Aorta (tissue), 5 donors: ENCODE measurements at regions not wholly inside any gene's neighbourhood (a gene's known extent, or its start where the extent isn't known, plus 50 kb on each side); places are given as distances from the start of the nearest gene placed in this dataset.

Experiments
- ATAC-seq: fragments of 200-7000 bp; cut with Tn5 transposase; one replicate; pipeline ENCODE4 v1.9.1; 2022; ENCODE audit warnings: moderate library complexity; ENCODE audit not compliant: low FRiP score
- DNase-seq, 2 donors: peaks; one replicate each; pipeline ENCODE4 v3.0.0-alpha.2; 2020
- H3K27ac ChIP-seq, 2 donors: one replicate each; pipeline ENCODE4 v1.5.1; 2013; ENCODE audit warnings: low read length in 2 of 2, mild to moderate bottlenecking in 2 of 2, moderate library complexity in 2 of 2, control low read depth in 1 of 2, inconsistent platforms in 1 of 2, low read depth in 1 of 2
- H3K27me3 ChIP-seq, 2 donors: one replicate each; pipeline ENCODE4 v1.6.1; 2013; ENCODE audit warnings: control low read depth in 1 of 2, low read length in 1 of 2, mild to moderate bottlenecking in 1 of 2, moderate library complexity in 1 of 2; ENCODE audit not compliant: insufficient read depth in 2 of 2, control insufficient read depth in 1 of 2
- H3K36me3 ChIP-seq, 2 donors: one replicate each; pipeline ENCODE4 v1.6.1; 2013; ENCODE audit warnings: control low read depth in 1 of 2, low read length in 1 of 2, mild to moderate bottlenecking in 1 of 2; ENCODE audit not compliant: insufficient read depth in 2 of 2, control insufficient read depth in 1 of 2
- H3K4me1 ChIP-seq, 2 donors: one replicate each; pipeline ENCODE4 v1.6.1; 2013; ENCODE audit warnings: low read length in 2 of 2, control low read depth in 1 of 2, mild to moderate bottlenecking in 1 of 2, moderate library complexity in 1 of 2; ENCODE audit not compliant: insufficient read depth in 2 of 2, control insufficient read depth in 1 of 2
- H3K4me3 ChIP-seq, 2 donors: one replicate each; pipeline ENCODE4 v1.5.1; 2013; ENCODE audit warnings: low read length in 2 of 2, control low read depth in 1 of 2, mild to moderate bottlenecking in 1 of 2
- H3K9me3 ChIP-seq: one replicate; pipeline ENCODE4 v1.6.1; 2013; ENCODE audit warnings: mild to moderate bottlenecking, low read length; ENCODE audit not compliant: control insufficient read depth
- WGBS, 2 donors: extraction: QIAGEN DNeasy Blood & Tissue Kit; methylation state at CpG; one replicate each; pipeline ENCODE4 v1.1.7; 2013; 5-methylcytosine and 5-hydroxymethylcytosine counted together
- intact Hi-C, 2 donors: fragments of 100-400 bp; cut with DNase I; formaldehyde crosslinking; loops; one replicate each; pipeline versions ENCODE4 v1.14.2 to v1.15.0; 2022
- donor health status: healthy with polysubstance abuse.
- donor health status: Bipolar disorder and iron deficiency.
- donor health status: DM: no; HTN: no; CAD: no.
- donor health status: DM: no; HTN: no; CAD: no.
- donor health status: DM: yes; HTN: yes; CAD: no.

DNA sequence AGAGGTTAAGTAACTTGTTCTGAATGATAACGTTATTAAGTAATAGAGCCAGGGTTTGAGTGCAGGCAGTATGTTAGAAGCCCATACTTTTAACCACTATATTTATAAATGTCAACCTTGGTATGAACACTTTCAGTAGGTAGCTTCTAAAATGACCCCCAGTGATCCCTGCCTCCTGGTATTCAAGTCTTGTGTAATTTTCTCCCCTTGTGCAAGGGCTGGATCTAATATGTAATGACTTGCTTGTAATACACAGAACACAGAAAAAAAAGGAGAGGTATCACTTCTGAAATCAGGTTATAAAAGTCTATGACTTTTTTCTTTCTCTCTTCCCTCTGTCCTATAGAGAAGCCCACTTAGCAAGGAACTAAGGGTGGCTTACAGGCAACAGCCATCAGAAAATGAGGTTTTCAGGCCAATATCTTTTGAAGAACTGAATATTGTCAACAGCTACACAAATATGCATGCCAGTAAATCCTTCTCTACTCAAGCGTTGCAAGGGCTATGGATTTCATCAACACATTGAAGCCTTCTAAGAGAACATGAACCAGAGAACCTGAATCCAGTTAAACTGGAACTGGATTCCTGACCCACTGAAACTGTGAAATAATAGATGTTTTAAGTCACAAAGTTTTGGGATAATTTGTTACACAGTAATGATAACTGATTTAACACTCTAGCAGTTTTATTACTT lies 712.3 kb downstream of the METTL15 start:
- no peaks in the 10 kb centered on the region for H3K9me3 ChIP-seq
- 67 to 76% methylated on average over 2 of the region's 2 CpGs for WGBS, 2 donors

DNA sequence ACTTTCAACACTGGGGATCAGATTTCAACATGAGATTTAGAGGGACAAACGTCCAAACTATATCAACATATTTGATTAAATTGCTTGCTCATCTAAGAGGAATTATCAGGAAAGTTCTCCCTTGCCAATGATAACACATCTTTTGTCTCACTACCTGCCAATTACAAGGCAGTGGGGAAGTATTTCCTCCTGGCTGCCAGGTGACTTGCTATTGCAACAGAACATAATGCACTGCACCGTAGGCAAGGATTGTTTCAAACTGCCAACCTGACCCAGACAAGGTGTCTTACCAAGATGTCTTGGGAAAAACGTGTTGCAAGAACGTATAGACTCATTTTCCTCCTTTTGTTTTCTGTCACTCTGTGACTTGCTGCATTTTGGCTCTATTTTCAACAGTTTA lies 711.6 kb downstream of the METTL15 start:
- no peaks in the 10 kb centered on the region for H3K9me3 ChIP-seq
- no peak overlapping the region for H3K27ac ChIP-seq
- no peaks in the 10 kb centered on the region for H3K4me1 ChIP-seq
- intact Hi-C loops: no loop called here
- ATAC-seq (no peak), DNase-seq (no peak)
- H3K4me3 ChIP-seq: no peak overlapping the region
- WGBS, 2 donors: 64 to 73% methylated on average over 4 of the region's 4 CpGs
- no peaks in the 10 kb centered on the region for H3K36me3 ChIP-seq
- H3K27me3 ChIP-seq: no peaks in the 10 kb centered on the region

More for the DNA sequence above, 712.3 kb downstream of the METTL15 start:
- no peaks in the 10 kb centered on the region for H3K4me1 ChIP-seq
- no peak overlapping the region for H3K27ac ChIP-seq
- no peak overlapping the region for H3K4me3 ChIP-seq
- H3K27me3 ChIP-seq: no peaks in the 10 kb centered on the region
- intact Hi-C loops: no loop called here
- ATAC-seq (no peak), DNase-seq (no peak)
- H3K36me3 ChIP-seq: no peaks in the 10 kb centered on the region

DNA sequence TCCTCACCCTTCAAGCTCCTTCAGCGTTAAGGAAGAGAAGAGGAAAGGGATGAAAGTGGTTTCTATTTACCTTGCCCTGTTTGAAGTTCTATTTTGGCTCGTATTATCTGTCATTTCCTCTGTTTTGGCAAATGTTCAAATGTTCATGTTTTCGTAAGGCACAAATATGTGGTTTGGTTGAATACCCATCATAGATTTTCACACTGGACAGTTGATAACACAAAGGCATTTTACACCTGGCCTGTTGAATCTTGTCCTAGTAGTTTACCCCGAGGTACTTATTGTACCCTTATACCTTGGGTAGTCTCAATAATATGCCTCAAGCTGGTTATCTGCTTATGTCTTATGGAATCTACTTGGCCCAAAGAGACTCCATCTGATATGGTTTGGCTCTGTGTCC lies 706.9 kb downstream of the METTL15 start:
- no peaks in the 10 kb centered on the region for H3K9me3 ChIP-seq
- H3K4me3 ChIP-seq: no peak overlapping the region
- ATAC-seq: no peak
- DNase-seq: no peak
- no peaks in the 10 kb centered on the region for H3K27me3 ChIP-seq
- intact Hi-C loops: no loop called here
- no peak overlapping the region for H3K27ac ChIP-seq
- 83 to 88% methylated on average over 4 of the region's 4 CpGs for WGBS, 2 donors
- no peaks in the 10 kb centered on the region for H3K4me1 ChIP-seq
- no peaks in the 10 kb centered on the region for H3K36me3 ChIP-seq

DNA sequence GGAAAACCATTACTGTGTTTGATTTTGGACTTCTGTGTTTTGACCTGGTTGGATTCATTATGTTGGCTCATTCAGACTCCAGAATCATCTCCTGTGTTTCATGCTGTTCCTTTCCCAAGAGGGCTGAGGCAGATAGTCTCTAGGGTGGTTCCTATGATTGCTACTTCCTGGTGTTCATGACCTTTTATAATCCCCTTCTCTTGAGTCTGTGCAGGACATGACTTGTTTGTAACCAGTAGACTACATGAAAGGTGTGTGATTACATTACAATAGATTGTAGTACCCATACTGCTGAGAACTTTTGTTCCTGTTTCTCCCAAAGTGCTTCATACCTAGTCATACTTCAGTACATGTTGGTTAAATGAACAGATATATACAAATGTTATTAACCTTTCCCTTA lies 700.6 kb downstream of the METTL15 start:
- no peak for DNase-seq
- ATAC-seq: no peak
- no peaks in the 10 kb centered on the region for H3K27me3 ChIP-seq
- no peaks in the 10 kb centered on the region for H3K4me1 ChIP-seq
- H3K27ac ChIP-seq: no peak overlapping the region
- intact Hi-C loops: no loop called here
- H3K4me3 ChIP-seq: no peak overlapping the region
- no peaks in the 10 kb centered on the region for H3K36me3 ChIP-seq
- H3K9me3 ChIP-seq: no peaks in the 10 kb centered on the region

DNA sequence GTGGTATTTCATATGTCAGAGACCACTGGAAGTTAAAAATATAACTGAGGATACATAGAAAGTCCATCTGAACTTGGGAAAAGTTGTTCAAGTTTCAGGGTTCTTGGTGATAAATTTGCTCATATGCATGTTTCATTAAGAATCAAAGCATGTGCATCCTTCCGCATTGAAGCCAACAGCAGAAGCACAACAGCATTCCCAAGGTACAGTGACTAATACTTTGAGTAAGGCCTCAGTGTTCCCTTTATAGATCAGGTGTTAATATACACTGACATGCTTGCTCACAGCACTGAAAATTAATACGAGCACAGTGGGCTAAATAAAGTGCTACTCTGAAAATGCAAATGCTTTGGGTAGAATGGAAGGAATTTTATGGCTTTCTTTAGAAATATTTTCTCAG lies 691.1 kb downstream of the METTL15 start:
- no peak overlapping the region for H3K27ac ChIP-seq
- H3K4me1 ChIP-seq: no peaks in the 10 kb centered on the region
- H3K36me3 ChIP-seq: no peaks in the 10 kb centered on the region
- intact Hi-C loops: no loop called here
- DNase-seq: no peak
- no peaks in the 10 kb centered on the region for H3K9me3 ChIP-seq
- no peak for ATAC-seq
- 37 to 44% methylated on average over 2 of the region's 2 CpGs for WGBS, 2 donors
- H3K4me3 ChIP-seq: no peak overlapping the region
- H3K27me3 ChIP-seq: no peaks in the 10 kb centered on the region

DNA sequence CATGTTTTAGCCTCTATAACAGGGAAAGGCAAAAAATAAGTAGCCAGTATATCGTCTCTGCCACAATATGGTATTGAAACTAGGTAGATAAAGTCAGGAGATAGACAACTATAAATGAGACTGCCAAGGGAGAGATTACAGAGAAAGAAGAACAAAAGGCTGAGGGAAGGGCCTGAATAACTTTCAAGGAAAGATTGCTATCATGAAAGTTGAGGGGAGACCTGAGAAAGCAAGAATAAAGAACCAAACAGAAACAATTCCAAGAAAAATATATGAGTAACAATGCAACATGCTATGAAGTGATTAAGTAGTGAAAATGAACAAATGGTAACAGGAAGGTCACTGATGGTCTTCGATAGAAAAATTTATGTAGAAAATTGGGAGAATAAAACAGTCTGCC lies 690.1 kb downstream of the METTL15 start:
- H3K9me3 ChIP-seq: no peaks in the 10 kb centered on the region
- 55 to 63% methylated on average over 2 of the region's 2 CpGs for WGBS, 2 donors
- ATAC-seq: no peak

DNA sequence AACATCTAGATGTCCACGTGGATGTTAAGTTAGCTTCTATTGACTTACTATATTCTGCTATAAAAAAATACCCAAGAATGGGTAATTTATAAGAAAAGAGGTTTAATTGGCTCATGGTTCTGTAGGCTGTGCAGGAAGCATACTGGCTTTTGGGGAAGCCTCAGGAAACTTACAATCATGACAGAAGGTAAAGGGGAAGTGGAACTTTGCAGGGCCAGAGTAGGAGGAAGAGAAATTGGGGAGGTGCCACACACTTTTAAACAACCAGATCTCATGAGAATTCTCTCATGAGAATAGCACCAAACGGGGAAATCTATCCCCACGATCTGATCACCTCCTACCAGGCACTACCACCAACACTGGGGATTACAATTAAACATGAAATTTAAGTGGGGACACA lies 689.3 kb downstream of the METTL15 start:
- no peaks in the 10 kb centered on the region for H3K27me3 ChIP-seq
- DNase-seq (no peak), ATAC-seq (no peak)
- no peaks in the 10 kb centered on the region for H3K36me3 ChIP-seq
- no peaks in the 10 kb centered on the region for H3K4me1 ChIP-seq
- no peak overlapping the region for H3K4me3 ChIP-seq
- intact Hi-C loops: no loop called here
- 87 to 91% methylated on average over 3 of the region's 3 CpGs for WGBS, 2 donors
- H3K9me3 ChIP-seq: no peaks in the 10 kb centered on the region
- H3K27ac ChIP-seq: no peak overlapping the region

More for the DNA sequence above, 690.1 kb downstream of the METTL15 start:
- H3K4me3 ChIP-seq: no peak overlapping the region
- no peaks in the 10 kb centered on the region for H3K4me1 ChIP-seq
- H3K27me3 ChIP-seq: no peaks in the 10 kb centered on the region
- intact Hi-C loops: no loop called here
- no peak overlapping the region for H3K27ac ChIP-seq
- H3K36me3 ChIP-seq: no peaks in the 10 kb centered on the region
- DNase-seq: no peak

DNA sequence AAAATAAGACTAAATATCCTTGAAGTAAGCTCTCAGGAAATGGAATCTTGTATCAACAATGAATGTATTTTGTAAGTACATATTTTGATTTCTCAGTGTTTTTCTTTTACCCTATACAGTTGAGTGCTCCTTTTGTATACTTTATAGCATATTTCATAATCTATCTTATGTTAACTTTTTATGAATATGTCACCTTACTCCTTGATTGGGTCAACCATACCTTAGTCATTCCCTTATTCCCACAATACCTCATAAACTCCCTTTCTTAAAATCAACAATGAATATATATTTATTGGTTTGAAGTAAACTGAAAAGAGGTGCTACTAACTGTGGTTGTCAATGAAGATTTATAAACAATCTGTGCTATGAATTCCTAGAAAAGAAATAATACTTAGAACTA lies 686.2 kb downstream of the METTL15 start:
- no peaks in the 10 kb centered on the region for H3K27me3 ChIP-seq
- no peak overlapping the region for H3K4me3 ChIP-seq
- no peaks in the 10 kb centered on the region for H3K36me3 ChIP-seq
- intact Hi-C loops: no loop called here
- no peak overlapping the region for H3K27ac ChIP-seq
- no peaks in the 10 kb centered on the region for H3K4me1 ChIP-seq
- H3K9me3 ChIP-seq: no peaks in the 10 kb centered on the region
- DNase-seq (no peak), ATAC-seq (no peak)

DNA sequence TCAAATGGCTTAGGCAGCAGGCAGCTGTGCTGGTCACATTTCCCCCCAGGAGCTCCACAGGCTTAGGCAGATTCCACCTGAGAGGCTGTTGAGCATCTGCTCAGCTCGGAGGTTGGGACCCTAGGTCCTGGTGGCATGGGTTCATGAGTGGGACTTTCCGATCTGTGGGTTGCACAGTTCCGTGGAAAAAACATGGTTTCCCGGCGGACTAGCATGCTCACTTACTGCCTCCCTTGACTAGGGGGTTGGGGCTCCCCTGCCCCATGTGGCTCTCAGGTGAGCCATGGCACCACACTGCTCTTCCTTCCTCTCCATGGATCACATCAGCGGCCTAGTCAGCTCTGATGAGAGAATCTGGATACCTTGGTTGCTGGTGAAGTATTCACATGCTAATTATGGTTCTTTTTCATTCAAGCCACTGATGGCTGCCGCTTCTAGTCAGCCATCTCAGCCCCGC lies 685.1 kb downstream of the METTL15 start:
- ATAC-seq (no peak), DNase-seq (no peak)
- Histone ChIP-seq H3K9me3 (no peaks in the 10 kb centered on the region), H3K27me3 (no peaks in the 10 kb centered on the region), H3K27ac (no peak overlapping the region), H3K4me3 (no peak overlapping the region), H3K36me3 (no peaks in the 10 kb centered on the region), H3K4me1 (no peaks in the 10 kb centered on the region)
- WGBS, 2 donors: 90 to 91% methylated on average over 8 of the region's 8 CpGs
- intact Hi-C loops: no loop called here
